ENCODE measurements at regions not wholly inside any gene's neighbourhood (a gene's known extent, or its start where the extent isn't known, plus 50 kb on each side); places are given as distances from the start of the nearest gene placed in this dataset.

DNA sequence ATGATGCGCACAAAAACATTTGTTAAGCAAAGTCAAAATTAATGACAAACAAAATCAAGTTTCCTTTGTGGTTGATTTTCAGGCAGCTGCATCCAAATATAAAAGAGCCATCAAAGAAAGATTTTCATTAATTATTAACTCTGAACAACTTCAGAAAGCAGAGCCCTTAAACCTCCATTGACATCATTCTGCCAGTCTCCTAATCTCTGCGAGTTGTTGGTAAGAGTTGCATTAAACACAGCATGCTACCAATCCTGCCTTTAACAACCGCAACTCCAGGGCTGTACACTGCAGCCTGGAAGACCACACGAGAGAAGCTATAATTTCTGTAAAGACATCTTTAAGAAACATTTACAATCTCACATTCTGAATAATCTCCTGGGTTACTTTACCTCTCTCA is 204.6 kb downstream of the NR2F2 start:
- TF ChIP-seq, protein P1, sequence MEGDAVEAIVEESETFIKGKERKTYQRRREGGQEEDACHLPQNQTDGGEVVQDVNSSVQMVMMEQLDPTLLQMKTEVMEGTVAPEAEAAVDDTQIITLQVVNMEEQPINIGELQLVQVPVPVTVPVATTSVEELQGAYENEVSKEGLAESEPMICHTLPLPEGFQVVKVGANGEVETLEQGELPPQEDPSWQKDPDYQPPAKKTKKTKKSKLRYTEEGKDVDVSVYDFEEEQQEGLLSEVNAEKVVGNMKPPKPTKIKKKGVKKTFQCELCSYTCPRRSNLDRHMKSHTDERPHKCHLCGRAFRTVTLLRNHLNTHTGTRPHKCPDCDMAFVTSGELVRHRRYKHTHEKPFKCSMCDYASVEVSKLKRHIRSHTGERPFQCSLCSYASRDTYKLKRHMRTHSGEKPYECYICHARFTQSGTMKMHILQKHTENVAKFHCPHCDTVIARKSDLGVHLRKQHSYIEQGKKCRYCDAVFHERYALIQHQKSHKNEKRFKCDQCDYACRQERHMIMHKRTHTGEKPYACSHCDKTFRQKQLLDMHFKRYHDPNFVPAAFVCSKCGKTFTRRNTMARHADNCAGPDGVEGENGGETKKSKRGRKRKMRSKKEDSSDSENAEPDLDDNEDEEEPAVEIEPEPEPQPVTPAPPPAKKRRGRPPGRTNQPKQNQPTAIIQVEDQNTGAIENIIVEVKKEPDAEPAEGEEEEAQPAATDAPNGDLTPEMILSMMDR (tag by site-specific recombination; IDR thresholded peaks at IDR 0.05), result no peak
- TF ChIP-seq SALL2 (tag by site-specific recombination; IDR thresholded peaks at IDR 0.05; ENCODE audit: borderline replicate concordance) (no peak), YY1 (tag by site-specific recombination; IDR thresholded peaks at IDR 0.05) (no peak), ZNF701 (tag by site-specific recombination; IDR thresholded peaks at IDR 0.05) (no peak), ZNF146 (tag by site-specific recombination; IDR thresholded peaks at IDR 0.05) (no peak), ZNF394 (tag by site-specific recombination; IDR thresholded peaks at IDR 0.05; ENCODE audit: borderline replicate concordance) (no peak), ZNF302 (tag by site-specific recombination; IDR thresholded peaks at IDR 0.05; ENCODE audit: low read depth) (no peak), ZBTB8A (tag by site-specific recombination; IDR thresholded peaks at IDR 0.05) (no peak), ZNF785 (tag by site-specific recombination; IDR thresholded peaks at IDR 0.05) (no peak)
- TF ChIP-seq, protein P2, sequence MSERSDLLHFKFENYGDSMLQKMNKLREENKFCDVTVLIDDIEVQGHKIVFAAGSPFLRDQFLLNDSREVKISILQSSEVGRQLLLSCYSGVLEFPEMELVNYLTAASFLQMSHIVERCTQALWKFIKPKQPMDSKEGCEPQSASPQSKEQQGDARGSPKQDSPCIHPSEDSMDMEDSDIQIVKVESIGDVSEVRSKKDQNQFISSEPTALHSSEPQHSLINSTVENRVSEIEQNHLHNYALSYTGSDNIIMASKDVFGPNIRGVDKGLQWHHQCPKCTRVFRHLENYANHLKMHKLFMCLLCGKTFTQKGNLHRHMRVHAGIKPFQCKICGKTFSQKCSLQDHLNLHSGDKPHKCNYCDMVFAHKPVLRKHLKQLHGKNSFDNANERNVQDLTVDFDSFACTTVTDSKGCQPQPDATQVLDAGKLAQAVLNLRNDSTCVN (tag by site-specific recombination; optimal IDR thresholded peaks at IDR 0.05), result no peak

All from HEK293 (cell line).